ENCODE measurements at regions not wholly inside any gene's neighbourhood (a gene's known extent, or its start where the extent isn't known, plus 50 kb on each side); places are given as distances from the start of the nearest gene placed in this dataset.

DNA sequence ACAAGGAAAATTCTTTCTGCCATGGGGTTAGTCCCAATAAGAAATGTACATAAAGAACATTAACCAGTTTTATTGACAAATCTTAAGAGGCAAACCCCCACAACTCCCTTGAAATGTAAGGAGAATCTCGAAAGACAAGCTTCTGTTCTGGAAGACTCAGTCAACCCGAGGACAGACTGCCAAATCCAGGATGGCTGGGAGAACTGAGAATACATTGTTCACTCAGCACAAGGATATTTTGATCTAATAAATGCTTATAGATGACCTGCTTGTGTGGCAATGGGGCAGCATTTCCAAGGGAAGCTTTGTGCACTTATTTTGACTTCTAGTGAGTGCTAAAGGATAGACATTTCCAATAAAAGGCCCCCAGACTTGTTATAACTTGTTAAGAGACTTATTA lies 280.4 kb downstream of the DHX15 start:
- Histone ChIP-seq H3K9me3 (no peaks in the 10 kb centered on the region), H3K4me2 (no peak overlapping the region), H3K4me3 (no peak overlapping the region), H3K4me1 (no peaks in the 10 kb centered on the region), H3K27ac (no peak overlapping the region)
- ATAC-seq (no peak), DNase-seq (ENCODE audit: low read depth in 1 of 2, low spot score in 1 of 2) (no peak), FAIRE-seq (no peak)
- 5% methylated on average over 2 of the region's 2 CpGs for WGBS (ENCODE audit: missing lambda C conversion rate)
- ChIA-PET CTCF (no interaction called here), POLR2A (no interaction called here)
- TF ChIP-seq RAD21 (conservative IDR thresholded peaks at IDR 0.05 in 1 of 2, IDR thresholded peaks at IDR 0.05 in 1 of 2) (no peak), CBX2 (IDR thresholded peaks at IDR 0.05; ENCODE audit: borderline replicate concordance, low read depth) (no peak), MAFK (IDR thresholded peaks at IDR 0.05; ENCODE audit: partially characterized antibody) (no peak), CHD4 (IDR thresholded peaks at IDR 0.05; ENCODE audit: borderline replicate concordance) (no peak), HOXB13 (CRISPR knock-in tag; IDR thresholded peaks at IDR 0.05; ENCODE audit: low read depth) (no peak), ZSCAN20 (CRISPR knock-in tag; IDR thresholded peaks at IDR 0.05) (no peak), EP300 (IDR thresholded peaks at IDR 0.05) (no peak), POLR2AphosphoS2 (conservative IDR thresholded peaks at IDR 0.05; ENCODE audit: low read length) (no peak), NPAS2 (CRISPR knock-in tag; IDR thresholded peaks at IDR 0.05; ENCODE audit: borderline replicate concordance) (no peak), ZFP36 (IDR thresholded peaks at IDR 0.05; ENCODE audit: borderline replicate concordance, partially characterized antibody) (no peak), POLR2A (IDR thresholded peaks at IDR 0.05; ENCODE audit: low read length) (no peak), HOXA7 (CRISPR knock-in tag; IDR thresholded peaks at IDR 0.05) (no peak), FOXS1 (CRISPR knock-in tag; IDR thresholded peaks at IDR 0.05) (no peak)
- TF ChIP-seq, protein P1, sequence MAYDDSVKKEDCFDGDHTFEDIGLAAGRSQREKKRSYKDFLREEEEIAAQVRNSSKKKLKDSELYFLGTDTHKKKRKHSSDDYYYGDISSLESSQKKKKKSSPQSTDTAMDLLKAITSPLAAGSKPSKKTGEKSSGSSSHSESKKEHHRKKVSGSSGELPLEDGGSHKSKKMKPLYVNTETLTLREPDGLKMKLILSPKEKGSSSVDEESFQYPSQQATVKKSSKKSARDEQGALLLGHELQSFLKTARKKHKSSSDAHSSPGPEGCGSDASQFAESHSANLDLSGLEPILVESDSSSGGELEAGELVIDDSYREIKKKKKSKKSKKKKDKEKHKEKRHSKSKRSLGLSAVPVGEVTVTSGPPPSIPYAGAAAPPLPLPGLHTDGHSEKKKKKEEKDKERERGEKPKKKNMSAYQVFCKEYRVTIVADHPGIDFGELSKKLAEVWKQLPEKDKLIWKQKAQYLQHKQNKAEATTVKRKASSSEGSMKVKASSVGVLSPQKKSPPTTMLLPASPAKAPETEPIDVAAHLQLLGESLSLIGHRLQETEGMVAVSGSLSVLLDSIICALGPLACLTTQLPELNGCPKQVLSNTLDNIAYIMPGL (CRISPR knock-in tag; IDR thresholded peaks at IDR 0.05; ENCODE audit: borderline replicate concordance): no peak

DNA sequence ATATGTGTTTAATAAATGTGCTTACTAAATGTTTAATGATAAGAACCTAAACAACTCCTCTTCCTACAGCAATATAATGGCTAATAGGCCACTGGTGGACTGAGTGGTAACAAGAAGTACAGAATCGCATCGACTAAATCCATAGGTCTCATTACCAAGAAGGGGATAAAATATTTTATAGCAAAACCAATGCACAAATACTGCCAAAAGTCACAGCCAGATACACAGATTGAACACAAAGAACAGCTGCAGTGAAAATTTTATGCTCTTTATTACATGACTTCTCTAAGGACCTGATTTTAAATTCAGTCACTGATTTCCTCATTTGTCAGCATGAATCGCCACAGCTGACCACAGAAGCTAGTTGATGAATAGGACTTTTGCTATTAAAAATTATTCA lies 285.4 kb downstream of the DHX15 start:
- FAIRE-seq: no peak
- ATAC-seq: no peak
- POLR2A ChIA-PET: no interaction called here

DNA sequence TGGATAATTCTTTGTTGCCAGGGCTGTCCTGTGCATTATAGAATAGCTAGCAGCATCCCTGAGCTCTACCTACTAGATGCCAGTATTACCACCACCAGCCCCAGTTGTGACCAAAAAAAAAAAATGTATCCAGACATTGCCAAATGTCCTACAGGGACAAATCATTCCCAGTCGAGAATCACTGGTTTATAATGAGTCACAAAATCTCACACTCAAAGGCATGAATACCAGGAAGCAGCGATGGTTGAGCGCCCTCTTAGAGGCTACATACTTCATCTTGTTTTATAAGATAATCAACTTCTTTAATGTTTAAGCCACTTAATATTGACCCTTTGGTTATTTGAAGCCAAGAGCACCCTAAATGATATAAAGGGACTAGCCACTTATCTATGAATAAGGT lies 297.3 kb downstream of the DHX15 start:
- H3K9me3 ChIP-seq: no peaks in the 10 kb centered on the region
- ATAC-seq (no peak), DNase-seq (ENCODE audit: low read depth in 1 of 2, low spot score in 1 of 2) (no peak), FAIRE-seq (no peak)
- TF ChIP-seq EP300 (IDR thresholded peaks at IDR 0.05) (no peak), CEBPB (IDR thresholded peaks at IDR 0.05) (no peak), NR3C1 (IDR thresholded peaks at IDR 0.05) (no peak), ZFP36 (IDR thresholded peaks at IDR 0.05; ENCODE audit: borderline replicate concordance, partially characterized antibody) (no peak), GATA3 (IDR thresholded peaks at IDR 0.05; ENCODE audit: borderline replicate concordance) (no peak), CBX2 (IDR thresholded peaks at IDR 0.05; ENCODE audit: borderline replicate concordance, low read depth) (no peak), TP53 (CRISPR knock-in tag; IDR thresholded peaks at IDR 0.05) (no peak), ZC3H11A (IDR thresholded peaks at IDR 0.05) (no peak), RNF2 (IDR thresholded peaks at IDR 0.05; ENCODE audit: borderline replicate concordance, low read depth) (no peak)
- TF ChIP-seq, protein P2, sequence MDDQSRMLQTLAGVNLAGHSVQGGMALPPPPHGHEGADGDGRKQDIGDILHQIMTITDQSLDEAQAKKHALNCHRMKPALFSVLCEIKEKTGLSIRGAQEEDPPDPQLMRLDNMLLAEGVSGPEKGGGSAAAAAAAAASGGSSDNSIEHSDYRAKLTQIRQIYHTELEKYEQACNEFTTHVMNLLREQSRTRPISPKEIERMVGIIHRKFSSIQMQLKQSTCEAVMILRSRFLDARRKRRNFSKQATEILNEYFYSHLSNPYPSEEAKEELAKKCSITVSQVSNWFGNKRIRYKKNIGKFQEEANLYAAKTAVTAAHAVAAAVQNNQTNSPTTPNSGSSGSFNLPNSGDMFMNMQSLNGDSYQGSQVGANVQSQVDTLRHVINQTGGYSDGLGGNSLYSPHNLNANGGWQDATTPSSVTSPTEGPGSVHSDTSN (IDR thresholded peaks at IDR 0.05): no peak
- no peak overlapping the region for H3K4me2 ChIP-seq
- ChIA-PET CTCF (no interaction called here), POLR2A (no interaction called here)
- no peak overlapping the region for H3K4me3 ChIP-seq
- H3K27ac ChIP-seq: no peak overlapping the region
- WGBS (ENCODE audit: missing lambda C conversion rate): 59% methylated on average over 3 of the region's 3 CpGs
- H3K4me1 ChIP-seq: no peaks in the 10 kb centered on the region

More for the DNA sequence above, 285.4 kb downstream of the DHX15 start:
- 64% methylated on average over 3 of the region's 3 CpGs for WGBS (ENCODE audit: missing lambda C conversion rate)
- Histone ChIP-seq H3K4me3 (no peak overlapping the region), H3K4me1 (no peaks in the 10 kb centered on the region), H3K9me3 (no peaks in the 10 kb centered on the region), H3K27ac (no peak overlapping the region), H3K4me2 (no peak overlapping the region)
- no peak for DNase-seq (ENCODE audit: low read depth in 1 of 2, low spot score in 1 of 2)
- CTCF ChIA-PET: no interaction called here
- no peak for TF ChIP-seq HEYL (CRISPR knock-in tag; IDR thresholded peaks at IDR 0.05)
- TF ChIP-seq CBX8 (IDR thresholded peaks at IDR 0.05): no peak
- no peak for TF ChIP-seq ZFP36 (IDR thresholded peaks at IDR 0.05; ENCODE audit: borderline replicate concordance, partially characterized antibody)
- TF ChIP-seq MAFK (IDR thresholded peaks at IDR 0.05; ENCODE audit: partially characterized antibody): no peak
- no peak for TF ChIP-seq ZNF302 (CRISPR knock-in tag; IDR thresholded peaks at IDR 0.05)
- no peak for TF ChIP-seq CHD2 (IDR thresholded peaks at IDR 0.05; ENCODE audit: low read length, partially characterized antibody)
- no peak for TF ChIP-seq FOSL2 (IDR thresholded peaks at IDR 0.05)
- TF ChIP-seq FOSL2 (CRISPR knock-in tag; IDR thresholded peaks at IDR 0.05): no peak

All from A549 (cell line).